ENCODE measurements at regions not wholly inside any gene's neighbourhood (a gene's known extent, or its start where the extent isn't known, plus 50 kb on each side); places are given as distances from the start of the nearest gene placed in this dataset.

GRCh38 chr7:124196519-124196918 lies 163.7 kb upstream of the TMEM229A start:
- TF ChIP-seq, protein P1, sequence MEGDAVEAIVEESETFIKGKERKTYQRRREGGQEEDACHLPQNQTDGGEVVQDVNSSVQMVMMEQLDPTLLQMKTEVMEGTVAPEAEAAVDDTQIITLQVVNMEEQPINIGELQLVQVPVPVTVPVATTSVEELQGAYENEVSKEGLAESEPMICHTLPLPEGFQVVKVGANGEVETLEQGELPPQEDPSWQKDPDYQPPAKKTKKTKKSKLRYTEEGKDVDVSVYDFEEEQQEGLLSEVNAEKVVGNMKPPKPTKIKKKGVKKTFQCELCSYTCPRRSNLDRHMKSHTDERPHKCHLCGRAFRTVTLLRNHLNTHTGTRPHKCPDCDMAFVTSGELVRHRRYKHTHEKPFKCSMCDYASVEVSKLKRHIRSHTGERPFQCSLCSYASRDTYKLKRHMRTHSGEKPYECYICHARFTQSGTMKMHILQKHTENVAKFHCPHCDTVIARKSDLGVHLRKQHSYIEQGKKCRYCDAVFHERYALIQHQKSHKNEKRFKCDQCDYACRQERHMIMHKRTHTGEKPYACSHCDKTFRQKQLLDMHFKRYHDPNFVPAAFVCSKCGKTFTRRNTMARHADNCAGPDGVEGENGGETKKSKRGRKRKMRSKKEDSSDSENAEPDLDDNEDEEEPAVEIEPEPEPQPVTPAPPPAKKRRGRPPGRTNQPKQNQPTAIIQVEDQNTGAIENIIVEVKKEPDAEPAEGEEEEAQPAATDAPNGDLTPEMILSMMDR (IDR thresholded peaks at IDR 0.05), result no peak
- Histone ChIP-seq H3K36me3 (no peaks in the 10 kb centered on the region), H3K27ac (no peak overlapping the region), H3K27me3 (no peaks in the 10 kb centered on the region), H3K9me3 (no peaks in the 10 kb centered on the region), H3K9ac (ENCODE audit: low read depth in 2 of 2, low read length in 2 of 2) (no peak overlapping the region), H3K4me1 (no peaks in the 10 kb centered on the region), H3K4me3 (no peak overlapping the region)
- intact Hi-C loops (cut with DNase I), result no loop called here
- no peak for DNase-seq

DNA sequence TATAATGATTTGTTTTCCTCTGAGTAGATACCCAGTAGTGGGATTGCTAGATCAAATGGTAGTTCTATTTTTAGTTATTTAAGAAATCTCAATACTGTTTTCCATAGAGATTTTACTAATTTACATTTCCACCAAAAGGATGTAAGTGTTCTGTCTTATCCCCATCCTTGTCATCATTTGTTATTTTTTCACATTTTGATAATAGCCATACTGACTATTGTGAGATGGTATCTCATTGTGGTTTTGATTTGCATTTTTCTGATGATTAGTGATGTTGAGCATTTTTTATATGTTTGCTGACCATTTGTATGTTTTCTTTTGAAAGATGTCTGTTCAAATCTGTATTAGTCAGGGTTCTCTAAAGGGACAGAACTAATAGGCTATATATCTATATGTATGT lies 160.0 kb upstream of the TMEM229A start:
- no peaks in the 10 kb centered on the region for H3K4me1 ChIP-seq
- intact Hi-C loops (cut with DNase I), result no loop called here
- H3K27me3 ChIP-seq, result no peaks in the 10 kb centered on the region
- TF ChIP-seq, protein P1 (IDR thresholded peaks at IDR 0.05), result no peak
- no peaks in the 10 kb centered on the region for H3K9me3 ChIP-seq
- H3K4me3 ChIP-seq, result no peak overlapping the region
- no peaks in the 10 kb centered on the region for H3K36me3 ChIP-seq
- no peak overlapping the region for H3K9ac ChIP-seq (ENCODE audit: low read depth in 2 of 2, low read length in 2 of 2)
- no peak overlapping the region for H3K27ac ChIP-seq
- no peak for DNase-seq

GRCh38 chr7:124191713-124192112 lies 158.8 kb upstream of the TMEM229A start:
- intact Hi-C loops (cut with DNase I), result no loop called here
- Histone ChIP-seq H3K4me1 (no peaks in the 10 kb centered on the region), H3K4me3 (no peak overlapping the region), H3K9me3 (no peaks in the 10 kb centered on the region), H3K36me3 (no peaks in the 10 kb centered on the region), H3K9ac (ENCODE audit: low read depth in 2 of 2, low read length in 2 of 2) (no peak overlapping the region), H3K27me3 (no peaks in the 10 kb centered on the region), H3K27ac (no peak overlapping the region)
- TF ChIP-seq, protein P1 (IDR thresholded peaks at IDR 0.05), result no peak
- no peak for DNase-seq

- Histone ChIP-seq H3K27ac (no peak overlapping the region), H3K9me3 (no peaks in the 10 kb centered on the region), H3K27me3 (no peaks in the 10 kb centered on the region), H3K36me3 (no peaks in the 10 kb centered on the region), H3K4me1 (no peaks in the 10 kb centered on the region), H3K4me3 (no peak overlapping the region), H3K9ac (ENCODE audit: low read depth in 2 of 2, low read length in 2 of 2) (no peak overlapping the region)
- DNase-seq, result no peak
- TF ChIP-seq, protein P1 (IDR thresholded peaks at IDR 0.05), result no peak
- intact Hi-C loops (cut with DNase I), result no loop called here
These were observed 158.2 kb upstream of the TMEM229A start for GRCh38 chr7:124191030-124191429.

- intact Hi-C loops (cut with DNase I), result no loop called here
- H3K4me1 ChIP-seq, result no peaks in the 10 kb centered on the region
- TF ChIP-seq, protein P1 (IDR thresholded peaks at IDR 0.05), result no peak
- H3K27ac ChIP-seq, result no peak overlapping the region
- no peak overlapping the region for H3K4me3 ChIP-seq
- no peak for DNase-seq
- no peak overlapping the region for H3K9ac ChIP-seq (ENCODE audit: low read depth in 2 of 2, low read length in 2 of 2)
- no peaks in the 10 kb centered on the region for H3K36me3 ChIP-seq
- no peaks in the 10 kb centered on the region for H3K9me3 ChIP-seq
- H3K27me3 ChIP-seq, result no peaks in the 10 kb centered on the region
These were observed 155.7 kb upstream of the TMEM229A start for GRCh38 chr7:124188576-124188975.

DNA sequence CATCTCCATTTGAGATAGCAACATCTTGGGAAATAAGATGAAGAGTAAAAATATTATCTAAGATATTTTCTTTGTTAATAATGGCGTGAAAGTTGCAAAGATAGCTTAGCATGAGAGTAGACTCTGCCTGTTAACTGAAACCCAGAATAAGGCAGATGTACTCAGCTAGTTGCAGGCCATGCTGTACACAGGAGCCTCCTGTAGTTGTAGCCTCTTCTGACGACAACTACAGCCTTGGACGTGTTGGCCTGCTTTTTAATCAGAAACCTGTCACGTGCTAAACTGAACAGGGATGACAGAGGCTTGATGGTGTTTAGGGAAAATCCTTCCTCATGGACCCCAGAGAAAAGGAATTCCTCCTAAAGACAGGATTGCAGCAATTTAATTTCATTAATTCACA lies 155.1 kb upstream of the TMEM229A start:
- Histone ChIP-seq H3K9ac (ENCODE audit: low read depth in 2 of 2, low read length in 2 of 2) (no peak overlapping the region), H3K9me3 (no peaks in the 10 kb centered on the region), H3K4me3 (no peak overlapping the region), H3K36me3 (no peaks in the 10 kb centered on the region), H3K27ac (no peak overlapping the region), H3K27me3 (no peaks in the 10 kb centered on the region), H3K4me1 (no peaks in the 10 kb centered on the region)
- no peak for DNase-seq
- intact Hi-C loops (cut with DNase I), result no loop called here
- TF ChIP-seq, protein P1 (IDR thresholded peaks at IDR 0.05), result no peak

Data from colonic mucosa (tissue), 4 donors.